Tibial artery (tissue), 4 donors: ENCODE measurements at regions not wholly inside any gene's neighbourhood (a gene's known extent, or its start where the extent isn't known, plus 50 kb on each side); places are given as distances from the start of the nearest gene placed in this dataset.

Experiments used
- DNase-seq, 2 donors: peaks; one replicate each; pipeline ENCODE4 v3.0.0-alpha.2; 2019
- H3K27ac ChIP-seq, 2 donors: fragments of 200-600 bp; sonication (generic) in 1 of 2; 1 replicate in 1 of 2; 2 replicates in 1 of 2; pipeline ENCODE4 v1.5.1; 2018 to 2019; ENCODE audit warnings: mild to moderate bottlenecking in 1 of 2
- H3K27me3 ChIP-seq, 2 donors: fragments of 200-600 bp; sonication (generic) in 1 of 2; one replicate each; pipeline versions ENCODE4 v1.5.1 to v1.6.0; 2016 to 2019
- H3K36me3 ChIP-seq, 3 donors: fragments of 200-600 bp; sonication (generic) in 2 of 3; one replicate each; pipeline ENCODE4 v1.5.1; 2016 to 2019; ENCODE audit warnings: mild to moderate bottlenecking in 2 of 3
- H3K4me1 ChIP-seq, 4 donors: fragments of 200-600 bp; sonication (generic) in 2 of 4; 1 replicate in 3 of 4; 2 replicates in 1 of 4; pipeline ENCODE4 v1.5.1; 2016 to 2019
- H3K4me3 ChIP-seq, 2 donors: fragments of 200-600 bp; sonication (generic) in 1 of 2; 1 replicate in 1 of 2; 2 replicates in 1 of 2; pipeline ENCODE4 v1.5.1; 2018 to 2019; ENCODE audit warnings: mild to moderate bottlenecking in 2 of 2
- H3K9me3 ChIP-seq, 3 donors: fragments of 200-600 bp; sonication (generic) in 1 of 3; one replicate each; pipeline ENCODE4 v1.5.1; 2016 to 2019
- CTCF ChIP-seq, 2 experiments: fragments of 200-600 bp in 1 of 2; fragments of 450-650 bp in 1 of 2; IDR thresholded peaks; one replicate each; pipeline ENCODE4 v1.5.1; 2017 to 2019; ENCODE audit warnings: antibody characterized with exemption in 2 of 2, mild to moderate bottlenecking in 1 of 2, moderate library complexity in 1 of 2
- intact Hi-C: fragments of 100-400 bp; cut with DNase I; formaldehyde crosslinking; loops from one replicate; pipeline ENCODE4 v1.15.0; 2023; ENCODE audit warnings: low total_unique reads

- TF ChIP-seq CTCF (IDR thresholded peaks at IDR 0.05), result no peak
- no peaks in the 10 kb centered on the region for H3K36me3 ChIP-seq
- intact Hi-C loops, result no loop called here
- peaks cover 0 to 4% (median 0%) of the 10 kb centered on the region in 4 donors for H3K4me1 ChIP-seq
- H3K4me3 ChIP-seq, result no peak overlapping the region
- no peaks in the 10 kb centered on the region for H3K27me3 ChIP-seq
- H3K9me3 ChIP-seq, result no peaks in the 10 kb centered on the region
- DNase-seq, result no peak
- H3K27ac ChIP-seq, result no peak overlapping the region
Measured at GRCh38 chr21:35344582-35344981, 295.5 kb upstream of the RUNX1 start.

GRCh38 chr21:35343046-35343819 is 294.1 kb upstream of the RUNX1 start:
- no peak overlapping the region for H3K27ac ChIP-seq
- H3K27me3 ChIP-seq, result no peaks in the 10 kb centered on the region
- no peaks in the 10 kb centered on the region for H3K4me1 ChIP-seq
- H3K4me3 ChIP-seq, result no peak overlapping the region
- no peaks in the 10 kb centered on the region for H3K9me3 ChIP-seq
- no peak for TF ChIP-seq CTCF (IDR thresholded peaks at IDR 0.05)
- intact Hi-C loops, result no loop called here
- H3K36me3 ChIP-seq, result no peaks in the 10 kb centered on the region
- no peak for DNase-seq

GRCh38 chr21:35342440-35342839 is 293.3 kb upstream of the RUNX1 start:
- H3K4me3 ChIP-seq, result no peak overlapping the region
- no peaks in the 10 kb centered on the region for H3K36me3 ChIP-seq
- no peak for TF ChIP-seq CTCF (IDR thresholded peaks at IDR 0.05)
- no peaks in the 10 kb centered on the region for H3K4me1 ChIP-seq
- H3K9me3 ChIP-seq, result no peaks in the 10 kb centered on the region
- no peaks in the 10 kb centered on the region for H3K27me3 ChIP-seq
- H3K27ac ChIP-seq, result no peak overlapping the region
- DNase-seq, result no peak
- intact Hi-C loops, result no loop called here

GRCh38 chr21:35340273-35340672 is 291.2 kb upstream of the RUNX1 start:
- Histone ChIP-seq H3K27me3 (no peaks in the 10 kb centered on the region), H3K27ac (no peak overlapping the region), H3K4me1 (no peaks in the 10 kb centered on the region), H3K4me3 (no peak overlapping the region), H3K36me3 (no peaks in the 10 kb centered on the region), H3K9me3 (no peaks in the 10 kb centered on the region)
- no peak for DNase-seq
- TF ChIP-seq CTCF (IDR thresholded peaks at IDR 0.05), result no peak
- intact Hi-C loops, result no loop called here

- Histone ChIP-seq H3K27me3 (no peaks in the 10 kb centered on the region), H3K9me3 (no peaks in the 10 kb centered on the region), H3K27ac (no peak overlapping the region), H3K4me3 (no peak overlapping the region), H3K36me3 (no peaks in the 10 kb centered on the region), H3K4me1 (no peaks in the 10 kb centered on the region)
- DNase-seq, result no peak
- no peak for TF ChIP-seq CTCF (IDR thresholded peaks at IDR 0.05)
- intact Hi-C loops, result no loop called here
Measured at GRCh38 chr21:35338881-35339632, 290.0 kb upstream of the RUNX1 start.
